HFFc6 (cell line): ENCODE measurements at regions not wholly inside any gene's neighbourhood (a gene's known extent, or its start where the extent isn't known, plus 50 kb on each side); places are given as distances from the start of the nearest gene placed in this dataset.

Experiments used
- DNase-seq: peaks from one replicate; pipeline ENCODE4 v3.0.0-alpha.2; 2018
- H3K27ac Mint-ChIP-seq: 2 replicates; pipeline ENCODE4 v1.8.0; 2020; ENCODE audit warnings: mild to moderate bottlenecking, mixed read lengths
- H3K27me3 Mint-ChIP-seq: 2 replicates; pipeline ENCODE4 v1.8.0; 2021; ENCODE audit warnings: mild to moderate bottlenecking, moderate library complexity, mixed read lengths; ENCODE audit not compliant: insufficient read depth
- H3K36me3 Mint-ChIP-seq: 2 replicates; pipeline ENCODE4 v1.8.0; 2021; ENCODE audit warnings: low read depth, mixed read lengths
- H3K4me1 Mint-ChIP-seq: 2 replicates; pipeline ENCODE4 v1.8.0; 2020; ENCODE audit warnings: low read depth, mixed read lengths
- H3K4me3 Mint-ChIP-seq: 2 replicates; pipeline ENCODE4 v1.8.0; 2020; ENCODE audit warnings: mild to moderate bottlenecking, moderate library complexity, mixed read lengths
- H3K9me3 Mint-ChIP-seq: 2 replicates; pipeline ENCODE4 v1.8.0; 2020; ENCODE audit warnings: mild to moderate bottlenecking, mixed read lengths
- CTCF ChIP-seq: fragments of 200-600 bp; sonication (generic); IDR thresholded peaks from 2 replicates; pipeline ENCODE4 v1.5.0; 2021; ENCODE audit warnings: antibody characterized with exemption, mild to moderate bottlenecking

- peaks cover 30% of the 10 kb centered on the region for H3K9me3 Mint-ChIP-seq
- no peak overlapping the region for H3K27ac Mint-ChIP-seq
- no peaks in the 10 kb centered on the region for H3K4me1 Mint-ChIP-seq
- no peaks in the 10 kb centered on the region for H3K27me3 Mint-ChIP-seq
- H3K4me3 Mint-ChIP-seq = no peak overlapping the region
- no peak for DNase-seq
- TF ChIP-seq CTCF = no peak
- H3K36me3 Mint-ChIP-seq = no peaks in the 10 kb centered on the region
These were observed 980.4 kb downstream of the SLITRK5 start for GRCh38 chr13:88651531-88651930.

GRCh38 chr13:88656751-88657150 is 985.6 kb downstream of the SLITRK5 start:
- peaks cover 30% of the 10 kb centered on the region for H3K9me3 Mint-ChIP-seq
- H3K36me3 Mint-ChIP-seq = no peaks in the 10 kb centered on the region
- H3K27ac Mint-ChIP-seq = no peak overlapping the region
- no peak for TF ChIP-seq CTCF
- no peaks in the 10 kb centered on the region for H3K4me1 Mint-ChIP-seq
- H3K4me3 Mint-ChIP-seq = no peak overlapping the region
- no peaks in the 10 kb centered on the region for H3K27me3 Mint-ChIP-seq
- no peak for DNase-seq

- no peaks in the 10 kb centered on the region for H3K4me1 Mint-ChIP-seq
- no peaks in the 10 kb centered on the region; the same call in 1 of the 2 replicates for H3K27me3 Mint-ChIP-seq
- H3K36me3 Mint-ChIP-seq = peaks cover 5% of the 10 kb centered on the region; the same call in 1 of the 2 replicates
- peaks cover 53% of the 10 kb centered on the region for H3K9me3 Mint-ChIP-seq
- DNase-seq = no peak
- no peak overlapping the region for H3K4me3 Mint-ChIP-seq
- no peak for TF ChIP-seq CTCF
- H3K27ac Mint-ChIP-seq = no peak overlapping the region
These were observed 999.3 kb downstream of the SLITRK5 start for GRCh38 chr13:88670509-88670908.

- H3K9me3 Mint-ChIP-seq = peaks cover 47% of the 10 kb centered on the region
- H3K4me3 Mint-ChIP-seq = no peak overlapping the region
- peaks cover 5% of the 10 kb centered on the region; the same call in 1 of the 2 replicates for H3K36me3 Mint-ChIP-seq
- no peaks in the 10 kb centered on the region; the same call in 1 of the 2 replicates for H3K27me3 Mint-ChIP-seq
- DNase-seq = no peak
- no peaks in the 10 kb centered on the region for H3K4me1 Mint-ChIP-seq
- H3K27ac Mint-ChIP-seq = no peak overlapping the region
- TF ChIP-seq CTCF = no peak
These were observed 1003.7 kb downstream of the SLITRK5 start for GRCh38 chr13:88674841-88675240.

GRCh38 chr13:88675347-88675996 is 1004.3 kb downstream of the SLITRK5 start:
- Mint-ChIP-seq H3K27me3 (no peaks in the 10 kb centered on the region; the same call in 1 of the 2 replicates), H3K4me3 (no peak overlapping the region), H3K27ac (no peak overlapping the region), H3K36me3 (peaks cover 5% of the 10 kb centered on the region; the same call in 1 of the 2 replicates), H3K4me1 (no peaks in the 10 kb centered on the region), H3K9me3 (peaks cover 48% of the 10 kb centered on the region)
- no peak for TF ChIP-seq CTCF
- no peak for DNase-seq
